HG03565 (cell line): ENCODE measurements at regions not wholly inside any gene's neighbourhood (a gene's known extent, or its start where the extent isn't known, plus 50 kb on each side); places are given as distances from the start of the nearest gene placed in this dataset.

Experiments used
- ATAC-seq: cut with Tn5 transposase; IDR thresholded peaks from one replicate; pipeline ENCODE4 v1.9.1; 2021; ENCODE audit warnings: mild to moderate bottlenecking, moderate library complexity; ENCODE audit not compliant: unreplicated experiment

GRCh38 chr10:120960725-120961124 lies 109.6 kb downstream of the WDR11 start:
- no peak for ATAC-seq

- ATAC-seq = no peak
These were observed 110.9 kb downstream of the WDR11 start for GRCh38 chr10:120961795-120962755.

GRCh38 chr10:120962756-120963593 lies 111.8 kb downstream of the WDR11 start:
- ATAC-seq = no peak

- ATAC-seq = no peak
These were observed 112.5 kb downstream of the WDR11 start for GRCh38 chr10:120963594-120964220.

GRCh38 chr10:120966657-120967045 lies 115.5 kb downstream of the WDR11 start:
- ATAC-seq = no peak

- ATAC-seq = peak; percentile 69
These were observed 118.1 kb downstream of the WDR11 start for GRCh38 chr10:120969219-120969645.

- no peak for ATAC-seq
These were observed 119.7 kb downstream of the WDR11 start for GRCh38 chr10:120970595-120971529.

GRCh38 chr10:120971671-120972070 lies 120.5 kb downstream of the WDR11 start:
- no peak for ATAC-seq

- ATAC-seq = no peak
These were observed 121.1 kb downstream of the WDR11 start for GRCh38 chr10:120972259-120972658.

- ATAC-seq = no peak
These were observed 124.1 kb downstream of the WDR11 start for GRCh38 chr10:120975072-120975867.

GRCh38 chr10:120975868-120976225 lies 124.7 kb downstream of the WDR11 start:
- no peak for ATAC-seq

- no peak for ATAC-seq
These were observed 126.7 kb downstream of the WDR11 start for GRCh38 chr10:120977897-120978296.

GRCh38 chr10:120978589-120979252 lies 127.6 kb downstream of the WDR11 start:
- no peak for ATAC-seq

GRCh38 chr10:120979435-120980278 lies 128.5 kb downstream of the WDR11 start:
- no peak for ATAC-seq

- ATAC-seq = no peak
These were observed 129.4 kb downstream of the WDR11 start for GRCh38 chr10:120980279-120981255.

- no peak for ATAC-seq
These were observed 130.6 kb downstream of the WDR11 start for GRCh38 chr10:120981601-120982391.
